Smooth muscle cell (in vitro differentiated cells): ENCODE measurements at regions not wholly inside any gene's neighbourhood (a gene's known extent, or its start where the extent isn't known, plus 50 kb on each side); places are given as distances from the start of the nearest gene placed in this dataset.

Source experiments
- DNase-seq: peaks from one replicate; lab custom pipeline; 2025; ENCODE audit not compliant: unreplicated experiment; lab: John Stamatoyannopoulos, UW
- H2AFZ ChIP-seq: fragments of 200-600 bp; sonication (generic); 2 replicates; pipeline ENCODE4 v1.6.0; 2016; ENCODE audit warnings: antibody characterized with exemption, low read depth, mild to moderate bottlenecking
- H3F3A ChIP-seq: fragments of 200-600 bp; sonication (generic); 2 replicates; pipeline ENCODE4 v1.6.0; 2017; ENCODE audit warnings: antibody characterized with exemption, low read depth
- H3K27ac ChIP-seq: fragments of 200-600 bp; sonication (generic); 2 replicates; pipeline ENCODE4 v1.5.1; 2016; ENCODE audit warnings: low read depth, mild to moderate bottlenecking
- H3K27me3 ChIP-seq: fragments of 200-600 bp; sonication (generic); 2 replicates; pipeline ENCODE4 v1.6.1; 2016; ENCODE audit warnings: low read depth, mild to moderate bottlenecking
- H3K36me3 ChIP-seq: fragments of 200-600 bp; sonication (generic); 2 replicates; pipeline ENCODE4 v1.5.1; 2016; ENCODE audit warnings: low read depth
- H3K4me1 ChIP-seq: fragments of 200-600 bp; sonication (generic); 2 replicates; pipeline ENCODE4 v1.5.1; 2016; ENCODE audit warnings: low read depth
- H3K4me2 ChIP-seq: fragments of 200-600 bp; sonication (generic); 2 replicates; pipeline ENCODE4 v1.6.0; 2016; ENCODE audit warnings: mild to moderate bottlenecking
- H3K4me3 ChIP-seq: fragments of 200-600 bp; sonication (generic); 2 replicates; pipeline ENCODE4 v1.5.1; 2016; ENCODE audit warnings: mild to moderate bottlenecking
- H3K79me2 ChIP-seq: fragments of 200-600 bp; sonication (generic); 2 replicates; pipeline ENCODE4 v1.6.0; 2016; ENCODE audit warnings: low read depth, mild to moderate bottlenecking
- H3K9ac ChIP-seq: fragments of 200-600 bp; sonication (generic); 2 replicates; pipeline ENCODE4 v1.6.0; 2016; ENCODE audit warnings: low read depth
- H3K9me3 ChIP-seq: fragments of 200-600 bp; sonication (generic); replicated peaks from 2 replicates; pipeline ENCODE4 v1.5.1; 2016; ENCODE audit warnings: low read depth
- H4K20me1 ChIP-seq: fragments of 200-600 bp; sonication (generic); 2 replicates; pipeline ENCODE4 v1.6.0; 2016; ENCODE audit warnings: low read depth
- WGBS: methylation state at CpG from one replicate; pipeline ENCODE4 v1.1.7; 2016; ENCODE audit warnings: low lambda C conversion rate; 5-methylcytosine and 5-hydroxymethylcytosine counted together
- TF ChIP-seq, protein P1 (sequence below): fragments of 200-600 bp; sonication (generic); IDR thresholded peaks from 2 replicates; pipeline ENCODE4 v1.5.1; 2017; ENCODE audit warnings: borderline replicate concordance, mild to moderate bottlenecking, antibody characterized with exemption; ENCODE audit not compliant: insufficient read depth, poor library complexity, severe bottlenecking

- H3K27ac ChIP-seq: no peak overlapping the region
- H3K27me3 ChIP-seq: no peaks in the 10 kb centered on the region
- no peaks in the 10 kb centered on the region for H4K20me1 ChIP-seq
- no peaks in the 10 kb centered on the region for H3K9me3 ChIP-seq
- no peaks in the 10 kb centered on the region for H3F3A ChIP-seq
- no peak for DNase-seq
- no peaks in the 10 kb centered on the region for H3K36me3 ChIP-seq
- no peak overlapping the region for H2AFZ ChIP-seq
- no peak overlapping the region for H3K9ac ChIP-seq
- WGBS: 93% methylated on average over 3 of the region's 3 CpGs
- H3K4me3 ChIP-seq: no peak overlapping the region
- TF ChIP-seq, protein P1, sequence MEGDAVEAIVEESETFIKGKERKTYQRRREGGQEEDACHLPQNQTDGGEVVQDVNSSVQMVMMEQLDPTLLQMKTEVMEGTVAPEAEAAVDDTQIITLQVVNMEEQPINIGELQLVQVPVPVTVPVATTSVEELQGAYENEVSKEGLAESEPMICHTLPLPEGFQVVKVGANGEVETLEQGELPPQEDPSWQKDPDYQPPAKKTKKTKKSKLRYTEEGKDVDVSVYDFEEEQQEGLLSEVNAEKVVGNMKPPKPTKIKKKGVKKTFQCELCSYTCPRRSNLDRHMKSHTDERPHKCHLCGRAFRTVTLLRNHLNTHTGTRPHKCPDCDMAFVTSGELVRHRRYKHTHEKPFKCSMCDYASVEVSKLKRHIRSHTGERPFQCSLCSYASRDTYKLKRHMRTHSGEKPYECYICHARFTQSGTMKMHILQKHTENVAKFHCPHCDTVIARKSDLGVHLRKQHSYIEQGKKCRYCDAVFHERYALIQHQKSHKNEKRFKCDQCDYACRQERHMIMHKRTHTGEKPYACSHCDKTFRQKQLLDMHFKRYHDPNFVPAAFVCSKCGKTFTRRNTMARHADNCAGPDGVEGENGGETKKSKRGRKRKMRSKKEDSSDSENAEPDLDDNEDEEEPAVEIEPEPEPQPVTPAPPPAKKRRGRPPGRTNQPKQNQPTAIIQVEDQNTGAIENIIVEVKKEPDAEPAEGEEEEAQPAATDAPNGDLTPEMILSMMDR: no peak
- no peaks in the 10 kb centered on the region for H3K4me1 ChIP-seq
- no peaks in the 10 kb centered on the region for H3K79me2 ChIP-seq
- H3K4me2 ChIP-seq: no peak overlapping the region
Observed at GRCh38 chr11:115587718-115588342, 83.6 kb upstream of the CADM1 start.

GRCh38 chr11:115585361-115586024 lies 81.3 kb upstream of the CADM1 start:
- Histone ChIP-seq H3K36me3 (no peaks in the 10 kb centered on the region), H3K79me2 (no peaks in the 10 kb centered on the region), H3F3A (no peaks in the 10 kb centered on the region), H3K4me3 (no peak overlapping the region), H4K20me1 (no peaks in the 10 kb centered on the region), H3K4me2 (no peak overlapping the region), H3K9me3 (no peaks in the 10 kb centered on the region), H3K9ac (no peak overlapping the region), H3K4me1 (peaks cover 13% of the 10 kb centered on the region), H3K27me3 (no peaks in the 10 kb centered on the region), H3K27ac (no peak overlapping the region), H2AFZ (no peak overlapping the region)
- no peak for DNase-seq
- 94% methylated on average over 11 of the region's 11 CpGs for WGBS
- TF ChIP-seq, protein P1: no peak

DNA sequence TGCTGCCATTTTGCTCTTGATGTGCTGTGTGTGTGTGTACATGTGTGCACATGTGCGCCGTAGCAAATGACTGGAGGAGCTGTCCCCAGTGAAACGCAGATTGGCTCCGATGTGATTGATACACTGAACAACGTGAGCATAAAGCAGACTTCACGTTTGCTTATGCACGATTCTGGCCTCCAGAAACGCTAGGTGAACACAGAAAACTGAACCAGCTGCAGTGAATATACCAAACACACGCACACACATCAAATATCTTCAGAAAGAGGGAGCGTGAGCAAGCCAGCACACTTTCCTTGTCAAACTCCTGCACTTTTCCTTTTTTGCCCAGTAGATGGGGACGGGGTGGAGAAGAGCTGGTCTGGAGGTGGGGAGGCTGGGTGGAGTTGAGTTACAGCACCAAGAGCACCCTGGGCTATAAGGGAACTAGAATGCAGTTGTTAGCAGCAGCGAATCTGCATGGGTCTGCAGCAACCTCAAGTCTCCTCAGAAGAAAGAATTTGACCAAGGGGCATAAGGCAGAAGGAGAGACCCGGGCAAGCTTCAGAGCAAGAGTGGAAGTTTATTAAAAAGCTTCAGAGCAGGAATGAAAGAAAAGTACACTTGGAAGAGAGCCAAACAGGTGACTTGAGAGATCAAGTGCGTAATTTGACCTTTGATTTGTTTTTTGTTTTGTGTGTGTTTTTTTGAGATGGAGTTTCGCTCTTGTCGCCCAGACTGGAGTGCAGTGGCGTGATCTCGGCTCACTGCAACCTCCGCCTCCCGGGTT lies 77.8 kb upstream of the CADM1 start:
- H3K36me3 ChIP-seq: no peaks in the 10 kb centered on the region
- H3K4me1 ChIP-seq: peaks cover 17% of the 10 kb centered on the region
- H3K79me2 ChIP-seq: no peaks in the 10 kb centered on the region
- TF ChIP-seq, protein P1: no peak
- no peak overlapping the region for H3K27ac ChIP-seq
- no peak overlapping the region for H2AFZ ChIP-seq
- no peak overlapping the region for H3K9ac ChIP-seq
- no peak overlapping the region for H3K4me3 ChIP-seq
- H3K27me3 ChIP-seq: no peaks in the 10 kb centered on the region
- H3K9me3 ChIP-seq: no peaks in the 10 kb centered on the region
- no peak for DNase-seq
- no peaks in the 10 kb centered on the region for H4K20me1 ChIP-seq
- no peak overlapping the region for H3K4me2 ChIP-seq
- 82% methylated on average over 20 of the region's 20 CpGs for WGBS
- H3F3A ChIP-seq: no peaks in the 10 kb centered on the region
